ENCODE measurements at regions not wholly inside any gene's neighbourhood (a gene's known extent, or its start where the extent isn't known, plus 50 kb on each side); places are given as distances from the start of the nearest gene placed in this dataset.

GRCh38 chr10:78829565-78829964, 239.2 kb upstream of the ZMIZ1 start:
- TF ChIP-seq CTCF (conservative IDR thresholded peaks at IDR 0.05 in 1 of 2, IDR thresholded peaks at IDR 0.05 in 1 of 2; ENCODE audit: extremely low read depth in 1 of 2, insufficient read depth in 1 of 2, low read depth in 1 of 2, low read length in 2 of 2) = no peak
- no peak for TF ChIP-seq EZH2 (IDR thresholded peaks at IDR 0.05; ENCODE audit: borderline replicate concordance, low read length)

Measured in mammary epithelial cell (primary cell).